IMR-90 (cell line): ENCODE measurements at regions not wholly inside any gene's neighbourhood (a gene's known extent, or its start where the extent isn't known, plus 50 kb on each side); places are given as distances from the start of the nearest gene placed in this dataset.

Experiments used
- ATAC-seq: fragments of 200-7000 bp; cut with Tn5 transposase; 2 replicates; pipeline ENCODE4 v1.9.1; 2020; ENCODE audit warnings: low read depth, mild to moderate bottlenecking, moderate library complexity
- BruUV-seq: library from RNA; stranded (reverse); fragments of 400-500 nt; replicated peaks from 2 replicates; lab custom pipeline; 2021; lab: Mats Ljungman, UMichigan
- CTCF ChIA-PET: fragments of 300-600 bp; formaldehyde crosslinking; extraction: SDS; loops from one replicate; lab custom pipeline; 2021; ENCODE audit warnings: antibody characterized with exemption; lab: Yijun Ruan, JAX
- POLR2A ChIA-PET: fragments of 300-600 bp; sonication (Branson Sonifier 250); formaldehyde crosslinking; loops from one replicate; lab custom pipeline; 2022; ENCODE audit warnings: antibody characterized with exemption; ENCODE audit not compliant: unreplicated experiment; lab: Charles Lee
- DNase-seq: peaks from one replicate; pipeline ENCODE4 v3.0.0; 2013
- H2AFZ ChIP-seq: replicated peaks from 2 replicates; pipeline ENCODE3; 2013; ENCODE audit warnings: low read length, mild to moderate bottlenecking; ENCODE audit not compliant: poor library complexity
- H2AK5ac ChIP-seq: 2 replicates; pipeline ENCODE4 v1.6.1; 2013; ENCODE audit warnings: low read depth, low read length, inconsistent platforms
- H2AK9ac ChIP-seq: replicated peaks from 2 replicates; pipeline ENCODE3; 2013; ENCODE audit warnings: mild to moderate bottlenecking, low read depth, low read length, moderate library complexity; ENCODE audit not compliant: poor library complexity
- H2BK120ac ChIP-seq: 2 replicates; pipeline ENCODE4 v1.6.1; 2013; ENCODE audit warnings: low read depth, low read length, inconsistent platforms
- H2BK15ac ChIP-seq: 3 replicates; pipeline ENCODE4 v1.6.1; 2013; ENCODE audit warnings: low read depth, low read length, inconsistent platforms
- H2BK20ac ChIP-seq: 2 replicates; pipeline ENCODE4 v1.6.1; 2013; ENCODE audit warnings: low read depth, mild to moderate bottlenecking, inconsistent platforms, low read length, moderate library complexity
- H2BK5ac ChIP-seq: 2 replicates; pipeline ENCODE4 v1.6.1; 2013; ENCODE audit warnings: mild to moderate bottlenecking, low read depth, low read length, inconsistent platforms; ENCODE audit not compliant: poor library complexity, severe bottlenecking
- H3K14ac ChIP-seq: replicated peaks from 2 replicates; pipeline ENCODE4 v1.6.1; 2013; ENCODE audit warnings: low read depth, low read length, inconsistent platforms
- H3K18ac ChIP-seq: 2 replicates; pipeline ENCODE4 v1.6.1; 2013; ENCODE audit warnings: low read depth, low read length, control low read depth
- H3K23ac ChIP-seq: 2 replicates; pipeline ENCODE4 v1.6.1; 2013; ENCODE audit warnings: low read depth, low read length, inconsistent platforms
- H3K27ac ChIP-seq: 2 replicates; pipeline ENCODE4 v1.5.1; 2013; ENCODE audit warnings: mild to moderate bottlenecking, control low read depth, low read length; ENCODE audit not compliant: insufficient read depth
- H3K27me3 ChIP-seq: 2 replicates; pipeline ENCODE4 v1.6.1; 2013; ENCODE audit warnings: low read length; ENCODE audit not compliant: control insufficient read depth, insufficient read depth
- H3K36me3 ChIP-seq: 2 replicates; pipeline ENCODE4 v1.6.1; 2013; ENCODE audit warnings: low read length, mixed read lengths; ENCODE audit not compliant: control insufficient read depth, insufficient read depth
- H3K4ac ChIP-seq: 2 replicates; pipeline ENCODE4 v1.6.1; 2013; ENCODE audit warnings: low read depth, low read length, inconsistent platforms
- H3K4me1 ChIP-seq: 2 replicates; pipeline ENCODE4 v1.6.1; 2013; ENCODE audit warnings: low read length, mixed read lengths; ENCODE audit not compliant: control insufficient read depth, insufficient read depth
- H3K4me2 ChIP-seq: 2 replicates; pipeline ENCODE4 v1.6.1; 2013; ENCODE audit warnings: low read depth, mild to moderate bottlenecking, control low read depth, low read length, moderate library complexity
- H3K4me3 ChIP-seq: 2 replicates; pipeline ENCODE4 v1.5.1; 2013; ENCODE audit warnings: low read depth, mild to moderate bottlenecking, control low read depth, low read length, moderate library complexity; ENCODE audit not compliant: insufficient read depth
- H3K56ac ChIP-seq: 2 replicates; pipeline ENCODE4 v1.6.1; 2013; ENCODE audit warnings: low read length, inconsistent platforms; ENCODE audit not compliant: insufficient read depth; ENCODE audit errors: extremely low read depth
- H3K79me1 ChIP-seq, 2 experiments: 2 replicates each; pipeline ENCODE4 v1.6.1; 2013; ENCODE audit warnings: low read length in 2 of 2, inconsistent platforms in 1 of 2, low read depth in 1 of 2
- H3K9ac ChIP-seq: 2 replicates; pipeline ENCODE4 v1.6.1; 2013; ENCODE audit warnings: low read depth, low read length, control low read depth
- H3K9me1 ChIP-seq: 2 replicates; pipeline ENCODE4 v1.6.1; 2013; ENCODE audit warnings: low read length, inconsistent platforms; ENCODE audit not compliant: insufficient read depth
- H3K9me3 ChIP-seq: 2 replicates; pipeline ENCODE4 v1.6.1; 2013; ENCODE audit warnings: low read length; ENCODE audit not compliant: control insufficient read depth, insufficient read depth
- H4K20me1 ChIP-seq: 2 replicates; pipeline ENCODE4 v1.6.1; 2013; ENCODE audit warnings: low read length, inconsistent platforms; ENCODE audit not compliant: insufficient read depth
- H4K5ac ChIP-seq: 2 replicates; pipeline ENCODE4 v1.6.1; 2013; ENCODE audit warnings: mild to moderate bottlenecking, low read depth, low read length, control low read depth
- H4K8ac ChIP-seq, 2 experiments: 2 replicates each; pipeline ENCODE4 v1.6.1; 2013; ENCODE audit warnings: low read depth in 2 of 2, low read length in 2 of 2, control low read depth in 1 of 2, inconsistent platforms in 1 of 2
- H4K91ac ChIP-seq: 2 replicates; pipeline ENCODE4 v1.6.1; 2013; ENCODE audit warnings: low read depth, low read length, inconsistent platforms; ENCODE audit not compliant: insufficient read depth
- RFX5 ChIP-seq: IDR thresholded peaks from 2 replicates; pipeline ENCODE4 v1.8.0; 2012; ENCODE audit warnings: low read depth, mild to moderate bottlenecking, low read length, moderate library complexity
- WGBS, 2 experiments: methylation state at CpG; one replicate each; pipeline versions ENCODE4 v1.1.5 to v1.1.7; 2013; ENCODE audit warnings: missing lambda C conversion rate in 2 of 2; ENCODE audit not compliant: insufficient read length in 1 of 2; ENCODE audit errors: extremely low coverage in 2 of 2; 5-methylcytosine and 5-hydroxymethylcytosine counted together
- dilution Hi-C: fragments of 300-500 bp; cut with HindIII; formaldehyde crosslinking; loops from one replicate; pipeline ENCODE4 v1.14.3; 2018; ENCODE audit warnings: low sequenced_read_pairs; ENCODE audit not compliant: unreplicated experiment
- in situ Hi-C: fragments of 300-500 bp; cut with MboI; formaldehyde crosslinking; loops from 3 replicates; pipeline ENCODE4 v1.14.3; 2019; ENCODE audit warnings: low sequenced_read_pairs, inconsistent platforms, mixed read lengths
- intact Hi-C: fragments of 100-400 bp; cut with micrococcal nuclease; formaldehyde crosslinking; loops from 2 replicates; pipeline ENCODE4 v1.10.0; 2022
- TF ChIP-seq, protein P1 (sequence below): fragments of 150-350 bp; IDR thresholded peaks from 2 replicates; pipeline ENCODE4 v1.6.1; 2016; ENCODE audit warnings: low read depth, mild to moderate bottlenecking, low read length, moderate library complexity, borderline replicate concordance

DNA sequence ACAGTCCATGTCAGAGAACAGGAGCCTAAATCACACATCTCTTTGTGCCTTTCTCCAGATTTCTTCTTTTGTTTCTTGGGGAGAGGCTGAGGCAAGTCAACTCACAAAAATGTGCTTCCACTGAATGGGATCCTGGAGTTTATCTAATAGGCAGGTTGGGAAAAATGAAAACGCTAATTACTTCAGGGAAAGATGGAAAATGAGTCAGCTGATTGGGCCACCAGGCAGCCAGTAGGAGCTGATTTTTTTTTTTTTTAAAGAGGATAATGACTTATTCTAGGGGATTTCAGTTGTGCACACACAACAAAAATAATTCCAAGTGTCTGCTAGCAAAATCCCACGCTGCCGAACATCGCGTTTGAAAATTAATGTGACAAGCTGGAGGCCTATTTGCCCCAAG is 412.8 kb upstream of the ZMIZ1 start:
- WGBS, 2 experiments, result no CpG with 5 or more reads among the region's 5 CpGs
- Histone ChIP-seq H2AK9ac (no peak overlapping the region), H4K5ac (no peak overlapping the region), H3K56ac (no peak overlapping the region), H2AFZ (no peak overlapping the region), H4K91ac (no peak overlapping the region), H2BK5ac (no peak overlapping the region), H3K4ac (no peak overlapping the region), H2BK20ac (no peak overlapping the region), H3K4me1 (0 out of 2 replicates have a peak, but pooled peaks cover 2% of the 10 kb centered on the region), H3K9me3 (no peaks in the 10 kb centered on the region), H3K27ac (no peak overlapping the region), H2BK120ac (no peak overlapping the region; the same call in 1 of the 2 replicates), H3K4me3 (no peak overlapping the region), H3K27me3 (peaks cover 5% of the 10 kb centered on the region; the same call in 1 of the 2 replicates), H3K36me3 (no peaks in the 10 kb centered on the region), H4K20me1 (no peaks in the 10 kb centered on the region), H2AK5ac (0 out of 2 replicates have a peak overlapping the region, but pooled peaks have one; percentile 27), H3K23ac (no peak overlapping the region), H2BK15ac (no peak overlapping the region), H3K18ac (no peak overlapping the region), H3K14ac (no peak overlapping the region), H4K8ac (peak overlapping the region in 1 of 2 experiments; percentile 1; a peak in 1 of 4 replicates), H3K79me1 (no peaks in the 10 kb centered on the region), H3K9ac (no peak overlapping the region), H3K4me2 (no peak overlapping the region), H3K9me1 (no peaks in the 10 kb centered on the region; the same call in 1 of the 2 replicates)
- ATAC-seq, result no peak
- POLR2A ChIA-PET, result no interaction called here
- CTCF ChIA-PET, result no interaction called here
- TF ChIP-seq RFX5, result no peak
- TF ChIP-seq, protein P1, sequence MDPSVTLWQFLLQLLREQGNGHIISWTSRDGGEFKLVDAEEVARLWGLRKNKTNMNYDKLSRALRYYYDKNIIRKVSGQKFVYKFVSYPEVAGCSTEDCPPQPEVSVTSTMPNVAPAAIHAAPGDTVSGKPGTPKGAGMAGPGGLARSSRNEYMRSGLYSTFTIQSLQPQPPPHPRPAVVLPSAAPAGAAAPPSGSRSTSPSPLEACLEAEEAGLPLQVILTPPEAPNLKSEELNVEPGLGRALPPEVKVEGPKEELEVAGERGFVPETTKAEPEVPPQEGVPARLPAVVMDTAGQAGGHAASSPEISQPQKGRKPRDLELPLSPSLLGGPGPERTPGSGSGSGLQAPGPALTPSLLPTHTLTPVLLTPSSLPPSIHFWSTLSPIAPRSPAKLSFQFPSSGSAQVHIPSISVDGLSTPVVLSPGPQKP, result no peak
- dilution Hi-C loops, result no loop called here
- intact Hi-C loops, result loop anchor here (2.0 to 5.0 kb wide), 3 partner anchors 31 to 411 kb away; partner anchors contain the start of gene ZMIZ1
- peak; percentile 43 for DNase-seq
- in situ Hi-C loops, result loop anchor here (10.0 kb wide), 1 partner anchor 601 kb away; no protein-coding TSS in a partner anchor
- no TSS peak for BruUV-seq
